HG02571 (cell line): ENCODE measurements at regions not wholly inside any gene's neighbourhood (a gene's known extent, or its start where the extent isn't known, plus 50 kb on each side); places are given as distances from the start of the nearest gene placed in this dataset.
"Not testable (repeated sequence)": the region's sequence is repeated elsewhere in the genome, so short reads cannot be mapped to it uniquely, and the experiment has no call there.

Experiments
- ATAC-seq: cut with Tn5 transposase; IDR thresholded peaks from one replicate; pipeline ENCODE4 v1.9.1; 2021; ENCODE audit warnings: mild to moderate bottlenecking, moderate library complexity; ENCODE audit not compliant: unreplicated experiment

DNA sequence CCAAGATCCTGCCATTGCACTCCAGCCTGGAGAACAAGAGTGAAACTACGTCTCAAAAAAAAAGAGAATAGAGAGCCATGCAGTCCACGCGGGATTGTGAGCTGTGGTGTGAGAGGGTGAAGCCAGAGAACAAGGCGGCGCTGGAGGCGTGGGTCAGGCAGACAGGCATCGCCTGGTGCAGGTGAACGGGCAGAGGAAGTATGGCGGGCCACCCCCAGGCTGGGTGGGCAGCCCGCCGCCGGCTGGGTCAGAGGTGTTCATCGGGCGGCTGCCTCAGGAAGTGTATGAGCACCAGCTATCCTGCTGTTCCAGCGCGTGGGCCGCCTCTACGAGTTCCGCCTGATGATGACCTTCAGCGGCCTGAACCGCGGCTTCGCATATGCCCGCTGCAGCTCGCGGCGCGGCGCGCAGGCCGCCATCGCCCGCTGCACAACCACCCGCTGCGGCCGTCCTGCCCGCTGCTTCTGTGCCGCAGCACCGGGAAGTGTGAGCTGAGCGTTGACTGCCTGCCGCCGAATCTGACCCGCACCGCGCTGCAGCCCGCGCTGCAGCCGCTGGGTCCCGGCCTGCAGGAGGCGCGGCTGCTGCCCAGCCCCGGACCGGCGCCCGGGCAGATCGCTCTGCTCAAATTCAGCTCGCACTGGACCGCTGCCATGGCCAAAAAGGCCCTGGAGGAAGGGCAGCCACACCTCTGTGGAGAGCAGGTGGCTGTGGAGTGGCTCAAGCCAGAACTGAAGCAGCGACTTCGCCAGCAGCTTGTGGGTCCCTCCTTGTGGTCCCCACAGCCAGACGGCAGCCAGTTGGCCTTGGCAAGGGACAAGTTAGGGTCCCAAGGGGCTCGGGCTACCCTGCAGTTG lies 95.5 kb upstream of the PLEKHM1 start:
- ATAC-seq: not testable (repeated sequence)

GRCh38 chr17:45586651-45586934 lies 96.1 kb upstream of the PLEKHM1 start:
- not testable (repeated sequence) for ATAC-seq

DNA sequence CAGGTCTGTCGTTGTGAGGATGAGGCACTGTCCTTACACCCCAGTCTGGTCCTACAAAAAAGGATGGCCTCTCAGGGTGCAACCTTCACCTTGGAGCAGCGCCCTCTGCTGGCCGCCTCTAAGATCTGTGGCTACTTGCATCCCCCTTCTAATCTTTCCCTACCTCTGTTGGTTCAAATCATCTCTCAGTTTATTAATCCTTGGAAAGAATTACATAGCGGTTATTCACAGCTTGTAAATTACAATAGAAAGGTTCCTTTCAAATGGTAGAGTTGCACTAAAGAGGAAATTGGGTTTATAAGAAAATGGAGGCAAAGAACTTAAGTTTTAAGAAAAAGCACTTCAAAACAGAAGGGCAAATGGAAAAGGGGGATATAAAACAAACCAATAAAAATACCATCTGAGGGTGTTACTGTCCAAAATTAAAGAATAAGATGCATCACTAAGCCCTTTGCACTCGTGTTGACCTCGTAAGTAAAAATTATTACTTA lies 102.0 kb upstream of the PLEKHM1 start:
- ATAC-seq: not testable (repeated sequence)

GRCh38 chr17:45596347-45596746 lies 105.8 kb upstream of the PLEKHM1 start:
- ATAC-seq: not testable (repeated sequence)

GRCh38 chr17:45600052-45601012 lies 109.8 kb upstream of the PLEKHM1 start:
- not testable (repeated sequence) for ATAC-seq

- ATAC-seq: not testable (repeated sequence)
These were observed 110.5 kb upstream of the PLEKHM1 start for GRCh38 chr17:45601013-45601412.

GRCh38 chr17:45601605-45602539 lies 111.4 kb upstream of the PLEKHM1 start:
- not testable (repeated sequence) for ATAC-seq

DNA sequence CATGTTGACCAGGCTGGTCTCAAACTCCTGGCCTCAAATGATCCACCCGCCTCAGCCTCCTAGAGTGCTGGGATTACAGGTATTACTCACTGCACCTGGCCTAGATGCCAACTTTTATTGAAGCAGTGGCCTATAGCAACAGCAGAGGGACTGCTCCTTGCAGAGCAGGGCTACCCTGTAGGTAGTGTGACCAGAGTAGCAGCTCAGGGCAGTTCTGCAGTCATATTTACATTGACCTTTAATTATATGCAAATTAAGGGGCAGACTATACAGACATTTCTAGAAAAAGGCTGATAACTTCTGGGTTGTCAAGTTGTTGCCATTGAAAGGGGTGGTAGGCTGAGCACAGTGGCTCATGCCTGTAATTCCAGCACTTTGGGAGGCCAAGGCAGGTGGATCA lies 115.2 kb upstream of the PLEKHM1 start:
- not testable (repeated sequence) for ATAC-seq

DNA sequence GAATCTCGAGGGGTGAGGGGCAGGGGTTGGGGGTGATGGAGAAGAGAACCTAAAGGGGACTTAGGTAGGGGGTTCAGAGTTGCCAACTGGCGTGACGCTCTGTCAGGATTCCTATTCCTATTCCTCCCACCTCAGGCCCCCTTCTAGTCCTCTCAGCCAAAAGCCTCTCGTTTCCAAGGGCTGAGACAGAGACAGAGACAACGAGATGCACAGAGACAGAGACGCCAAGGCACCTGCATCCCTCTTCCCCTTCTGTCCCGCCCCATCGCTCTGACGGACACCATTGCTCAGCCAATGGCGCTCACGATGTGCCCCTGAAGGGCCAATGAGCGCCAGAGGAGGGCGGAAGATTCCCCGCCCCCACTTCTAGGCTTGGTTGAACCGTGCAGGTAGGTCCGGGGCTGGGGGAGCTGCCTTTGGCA lies 129.5 kb upstream of the PLEKHM1 start:
- ATAC-seq: peak; percentile 94

DNA sequence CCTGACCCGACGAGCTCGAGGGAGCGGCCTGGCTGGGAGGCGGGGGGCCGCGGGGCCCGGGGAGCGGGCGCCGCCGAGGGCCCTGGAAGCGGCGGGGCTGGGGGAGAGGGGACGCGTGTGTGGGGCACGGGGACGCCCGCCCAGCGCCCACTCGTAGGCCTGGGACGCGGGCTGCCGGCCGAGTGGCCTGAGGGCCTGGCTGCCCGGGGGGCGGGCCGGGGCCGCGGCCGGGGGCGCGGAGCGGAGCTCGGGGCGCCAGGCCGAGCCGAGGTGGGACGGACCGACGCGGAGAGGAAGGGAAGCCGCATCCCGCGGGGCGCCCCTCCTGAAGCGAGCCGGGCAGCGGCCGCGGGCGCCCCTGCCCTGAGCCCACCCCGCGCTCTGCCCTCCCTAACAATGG lies 129.9 kb upstream of the PLEKHM1 start:
- ATAC-seq: peak; percentile 29

GRCh38 chr17:45621087-45621486 lies 130.6 kb upstream of the PLEKHM1 start:
- not testable (repeated sequence) for ATAC-seq

DNA sequence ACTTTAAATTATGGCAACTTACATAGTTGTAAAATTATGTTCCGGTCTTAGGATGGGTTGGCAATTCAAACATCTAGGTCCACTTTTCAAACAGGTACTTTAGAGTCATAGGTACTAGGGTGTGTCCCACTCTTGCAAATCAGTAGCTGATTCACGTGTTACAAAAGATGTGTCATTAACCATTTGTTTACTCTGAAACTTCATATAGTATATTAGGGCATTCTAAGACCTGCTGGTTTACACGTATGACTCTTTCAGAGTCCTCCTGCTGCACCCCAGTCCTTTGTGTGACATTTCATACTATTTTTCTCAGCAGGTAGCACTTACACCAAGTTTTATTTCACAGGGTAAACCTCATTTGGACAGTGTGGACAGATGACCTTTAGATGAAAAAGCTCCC lies 131.8 kb upstream of the PLEKHM1 start:
- not testable (repeated sequence) for ATAC-seq

- no peak for ATAC-seq
These were observed 137.5 kb upstream of the PLEKHM1 start for GRCh38 chr17:45628019-45628418.

GRCh38 chr17:45631941-45632340 lies 141.4 kb upstream of the PLEKHM1 start:
- no peak for ATAC-seq

GRCh38 chr17:45639297-45639849 lies 144.7 kb upstream of the CRHR1 start:
- ATAC-seq: no peak

GRCh38 chr17:45640141-45640850 lies 143.8 kb upstream of the CRHR1 start:
- ATAC-seq: no peak

DNA sequence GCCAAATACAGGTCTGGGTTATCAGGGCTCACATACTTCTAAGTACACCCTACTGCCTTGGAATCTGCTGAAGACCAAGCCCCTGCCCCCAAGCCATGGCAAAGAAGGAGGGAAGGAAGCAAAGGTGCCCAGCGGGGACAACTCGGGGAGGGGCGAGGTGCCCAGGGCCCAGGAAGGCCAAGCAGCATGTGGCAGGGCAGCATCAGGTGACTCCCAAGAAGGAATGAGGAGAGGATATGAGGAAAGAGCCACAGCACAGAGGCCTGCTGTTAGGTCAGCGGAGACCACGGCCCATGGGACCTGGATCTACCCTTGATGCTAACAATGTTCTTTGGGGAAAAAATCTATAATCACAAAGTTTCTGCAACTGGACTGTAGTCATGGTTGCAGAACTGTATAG lies 142.6 kb upstream of the CRHR1 start:
- no peak for ATAC-seq

DNA sequence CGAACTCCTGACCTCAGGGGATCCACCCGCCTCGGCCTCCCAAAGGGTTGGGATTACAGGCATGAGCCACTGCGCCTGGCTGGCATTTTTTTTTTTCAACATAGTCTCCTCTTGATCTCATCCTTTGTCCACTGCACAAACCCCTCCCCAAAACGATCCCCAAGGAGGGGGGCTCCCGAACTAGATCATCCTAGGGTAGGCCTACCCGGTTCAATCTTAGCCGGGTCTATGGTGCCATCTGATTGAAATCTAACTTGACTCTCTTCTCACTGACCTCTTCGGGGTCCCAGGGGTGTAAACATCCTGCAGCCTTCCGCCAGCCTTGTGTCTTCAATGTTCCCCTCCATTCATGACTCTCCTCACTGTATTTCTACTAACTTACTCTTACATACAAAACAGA lies 140.5 kb upstream of the CRHR1 start:
- no peak for ATAC-seq

DNA sequence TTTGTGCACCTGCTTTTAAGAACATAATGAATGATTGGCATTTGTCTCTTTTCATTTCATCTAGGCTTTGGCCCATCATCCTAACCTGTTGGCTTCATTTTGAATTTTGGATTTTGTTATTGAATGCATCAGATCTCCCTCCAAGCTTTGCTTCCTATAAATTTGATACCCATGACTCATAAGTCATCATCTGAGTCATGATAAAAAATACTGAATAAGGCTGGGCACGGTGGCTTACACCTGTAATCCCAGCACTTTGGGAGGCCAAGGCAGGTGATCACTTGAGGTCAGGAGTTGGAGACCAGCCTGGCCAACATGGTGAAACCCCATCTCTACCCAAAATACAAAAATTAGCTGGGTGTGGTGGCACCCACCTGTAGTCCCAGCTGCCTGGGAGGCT lies 139.5 kb upstream of the CRHR1 start:
- ATAC-seq: not testable (repeated sequence)

- ATAC-seq: no peak
These were observed 138.8 kb upstream of the CRHR1 start for GRCh38 chr17:45645330-45645729.
